Right lobe of liver (tissue), 4 donors: ENCODE measurements at regions not wholly inside any gene's neighbourhood (a gene's known extent, or its start where the extent isn't known, plus 50 kb on each side); places are given as distances from the start of the nearest gene placed in this dataset.

ENCODE experiments used
- CTCF ChIP-seq, 4 donors: fragments of 200-600 bp in 3 of 4; fragments of 450-650 bp in 1 of 4; IDR thresholded peaks; one replicate each; pipeline versions ENCODE4 v1.5.1 to v1.8.0; 2016 to 2022; ENCODE audit warnings: antibody characterized with exemption in 4 of 4, mild to moderate bottlenecking in 2 of 4
- POLR2A ChIP-seq: fragments of 450-650 bp; IDR thresholded peaks from one replicate; pipeline ENCODE4 v1.6.1; 2017; ENCODE audit warnings: antibody characterized with exemption, mild to moderate bottlenecking
- donor health status: DM: no; HTN: no; CAD: no.
- donor health status: DM: no; HTN: no; CAD: no.
- donor health status: DM: no; HTN: yes; CAD: no.

DNA sequence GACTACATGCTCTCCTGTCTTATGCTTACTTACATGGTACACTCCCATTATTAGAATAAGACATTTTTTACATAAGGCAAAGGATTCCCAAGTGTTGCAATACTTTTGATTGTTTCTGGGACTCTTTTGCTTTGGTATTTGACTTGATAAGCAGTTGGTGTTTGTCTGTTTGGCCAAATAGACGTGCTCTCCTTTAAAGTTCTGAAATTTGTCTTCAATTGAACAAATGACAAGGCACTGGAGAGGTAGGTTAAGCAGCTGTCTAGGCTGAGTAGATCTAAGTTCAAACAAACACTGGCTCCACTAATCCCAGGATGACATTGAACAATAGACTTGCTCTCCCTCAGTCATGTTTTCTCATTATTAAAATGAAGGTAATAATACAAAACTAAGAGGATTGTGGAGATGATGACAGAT is 430.5 kb downstream of the STK39 start:
- TF ChIP-seq CTCF (IDR thresholded peaks at IDR 0.05) (no peak), POLR2A (no peak)
